Thyroid gland (tissue), 4 donors: ENCODE measurements at regions not wholly inside any gene's neighbourhood (a gene's known extent, or its start where the extent isn't known, plus 50 kb on each side); places are given as distances from the start of the nearest gene placed in this dataset.

Source experiments
- POLR2A ChIP-seq, 2 donors: fragments of 450-650 bp; IDR thresholded peaks; one replicate each; pipeline ENCODE4 v1.6.1; 2017; ENCODE audit warnings: antibody characterized with exemption in 2 of 2, mild to moderate bottlenecking in 2 of 2, moderate library complexity in 1 of 2
- TF ChIP-seq, protein P1 (sequence below), 6 experiments: fragments of 200-600 bp in 3 of 6; fragments of 450-650 bp in 3 of 6; sonication (generic) in 3 of 6; IDR thresholded peaks; one replicate each; pipeline ENCODE4 v1.5.1; 2016 to 2019; ENCODE audit warnings: antibody characterized with exemption in 6 of 6, mild to moderate bottlenecking in 2 of 6, inconsistent platforms in 1 of 6, moderate library complexity in 1 of 6

- TF ChIP-seq, protein P1, sequence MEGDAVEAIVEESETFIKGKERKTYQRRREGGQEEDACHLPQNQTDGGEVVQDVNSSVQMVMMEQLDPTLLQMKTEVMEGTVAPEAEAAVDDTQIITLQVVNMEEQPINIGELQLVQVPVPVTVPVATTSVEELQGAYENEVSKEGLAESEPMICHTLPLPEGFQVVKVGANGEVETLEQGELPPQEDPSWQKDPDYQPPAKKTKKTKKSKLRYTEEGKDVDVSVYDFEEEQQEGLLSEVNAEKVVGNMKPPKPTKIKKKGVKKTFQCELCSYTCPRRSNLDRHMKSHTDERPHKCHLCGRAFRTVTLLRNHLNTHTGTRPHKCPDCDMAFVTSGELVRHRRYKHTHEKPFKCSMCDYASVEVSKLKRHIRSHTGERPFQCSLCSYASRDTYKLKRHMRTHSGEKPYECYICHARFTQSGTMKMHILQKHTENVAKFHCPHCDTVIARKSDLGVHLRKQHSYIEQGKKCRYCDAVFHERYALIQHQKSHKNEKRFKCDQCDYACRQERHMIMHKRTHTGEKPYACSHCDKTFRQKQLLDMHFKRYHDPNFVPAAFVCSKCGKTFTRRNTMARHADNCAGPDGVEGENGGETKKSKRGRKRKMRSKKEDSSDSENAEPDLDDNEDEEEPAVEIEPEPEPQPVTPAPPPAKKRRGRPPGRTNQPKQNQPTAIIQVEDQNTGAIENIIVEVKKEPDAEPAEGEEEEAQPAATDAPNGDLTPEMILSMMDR (IDR thresholded peaks at IDR 0.05) = no peak
- no peak for TF ChIP-seq POLR2A (IDR thresholded peaks at IDR 0.05)
These were observed 170.3 kb upstream of the MAMLD1 start for GRCh38 chrX:150192816-150193215.
